Right kidney (tissue), 1 donor: ENCODE measurements at regions not wholly inside any gene's neighbourhood (a gene's known extent, or its start where the extent isn't known, plus 50 kb on each side); places are given as distances from the start of the nearest gene placed in this dataset.

Experiments used
- DNase-seq: peaks from one replicate; pipeline ENCODE4 v3.0.0-alpha.2; 2016

DNA sequence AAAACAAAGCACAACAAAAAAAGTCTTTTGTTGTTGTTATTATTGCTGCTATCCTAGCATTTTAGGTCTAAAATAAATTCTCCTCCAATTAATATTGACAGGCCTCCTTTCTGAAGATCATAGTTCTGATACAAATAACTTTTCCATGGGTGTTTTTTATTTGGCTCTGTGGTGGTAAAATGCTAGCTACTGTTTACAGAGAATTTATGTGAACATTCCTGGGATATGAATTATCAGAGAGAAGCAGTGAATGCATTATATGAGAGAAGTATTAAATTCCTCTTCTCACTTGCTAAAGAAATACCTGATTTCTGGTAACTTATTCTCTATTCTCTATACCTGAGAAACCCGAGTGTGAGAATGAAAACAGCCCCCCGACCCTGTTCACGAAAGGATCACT lies 57.5 kb upstream of the TMCO5A start:
- no peak for DNase-seq

DNA sequence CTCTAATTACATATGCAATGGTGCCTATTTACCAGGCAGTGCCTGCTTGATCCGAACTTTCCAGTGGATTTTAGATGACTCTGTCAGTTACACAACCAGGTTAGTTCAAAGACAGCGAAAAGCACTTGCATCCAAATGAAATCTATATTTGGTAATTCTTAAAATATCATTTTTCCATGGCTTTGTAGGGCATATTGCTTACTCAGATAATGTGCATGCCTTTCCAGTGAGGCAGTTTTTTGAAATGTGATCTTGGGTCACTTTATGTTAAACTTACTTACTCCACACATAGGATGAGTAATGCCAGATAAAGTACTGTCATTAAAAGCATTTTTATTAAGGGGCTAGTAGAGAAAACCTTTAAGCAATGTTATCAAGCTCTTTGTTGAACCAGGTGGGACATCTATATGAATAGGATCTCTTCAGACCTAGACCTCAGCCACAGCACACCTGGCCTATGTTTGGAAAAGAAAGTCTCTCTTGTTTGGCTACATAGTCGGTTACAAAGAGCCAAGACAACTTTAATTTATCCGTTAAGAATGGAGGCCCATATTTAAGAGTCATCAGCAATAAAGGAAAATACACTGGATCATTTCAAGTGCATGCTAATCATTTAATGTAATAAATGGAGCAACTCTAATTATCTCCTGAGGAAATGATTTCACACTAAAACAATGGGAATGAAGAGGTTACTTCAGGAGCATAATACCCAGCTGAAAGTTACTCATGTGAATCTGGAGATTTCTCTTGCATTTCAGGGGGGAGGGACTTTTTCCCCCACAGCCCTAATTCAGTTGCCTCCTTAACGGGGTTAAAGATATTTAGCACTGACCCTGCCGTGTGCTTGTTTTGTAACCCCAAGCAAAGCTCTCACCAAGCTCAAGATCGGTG lies 56.3 kb upstream of the TMCO5A start:
- no peak for DNase-seq

- DNase-seq = peak; percentile 40
Observed at GRCh38 chr15:37880009-37880834, 54.2 kb upstream of the TMCO5A start.

GRCh38 chr15:37880835-37881153 lies 53.6 kb upstream of the TMCO5A start:
- DNase-seq = no peak

DNA sequence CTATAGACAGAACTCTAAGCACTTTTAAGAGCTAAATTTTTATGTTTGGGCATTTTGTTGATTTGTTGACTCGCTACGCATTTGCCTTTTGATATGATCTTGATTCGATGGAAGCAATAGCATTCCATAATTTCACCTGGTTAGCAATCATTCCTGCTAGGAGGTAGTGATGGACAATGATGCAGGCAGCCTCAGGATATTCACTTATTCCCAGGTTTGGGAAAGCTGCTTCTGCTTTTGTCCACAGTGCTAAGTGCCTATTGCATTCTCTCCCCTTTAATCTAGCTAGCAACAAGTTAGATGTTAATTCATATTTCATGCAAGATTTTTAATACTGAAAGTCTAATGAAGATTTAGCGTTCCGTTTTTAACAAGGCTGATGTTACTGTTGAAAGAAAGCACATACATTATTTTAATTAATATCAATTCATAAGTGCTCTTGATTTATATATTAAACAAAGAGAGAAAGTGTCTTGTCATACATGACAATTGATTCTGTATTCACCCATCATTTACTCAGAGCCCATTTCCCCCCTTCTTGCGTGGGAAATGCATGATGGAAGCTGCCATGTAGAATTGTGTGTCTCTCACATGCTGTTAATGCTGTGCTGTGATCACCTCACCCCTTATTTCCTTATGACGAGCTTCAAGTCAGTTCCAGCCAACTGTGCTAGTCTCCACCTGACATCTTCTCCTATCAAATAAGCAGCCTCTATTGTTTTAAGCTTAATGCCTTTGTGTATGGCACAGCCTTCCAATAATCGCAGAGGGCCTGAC lies 53.0 kb upstream of the TMCO5A start:
- DNase-seq = no peak

DNA sequence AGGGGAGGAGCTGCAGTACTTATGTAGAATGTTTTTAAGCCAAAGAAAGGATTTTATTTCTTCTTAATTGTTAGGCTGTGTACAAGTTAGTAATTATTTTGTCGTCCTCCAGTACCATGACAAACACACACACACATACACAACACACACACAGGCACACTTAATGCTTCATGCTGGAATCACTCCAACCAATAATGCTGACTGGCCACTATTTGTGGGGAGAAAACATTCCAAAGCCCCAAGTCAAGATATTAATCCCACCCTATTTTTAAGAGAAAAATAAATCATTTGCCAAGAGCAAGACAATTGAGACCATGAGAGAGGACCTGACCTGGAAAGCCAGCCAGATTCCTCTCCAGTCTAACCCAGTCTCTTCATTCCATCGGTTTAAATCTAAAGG lies 51.8 kb upstream of the TMCO5A start:
- DNase-seq = no peak
